Osteoblast (primary cell): ENCODE measurements at regions not wholly inside any gene's neighbourhood (a gene's known extent, or its start where the extent isn't known, plus 50 kb on each side); places are given as distances from the start of the nearest gene placed in this dataset.
A peak's percentile ranks its signal among the peaks of the same experiment; 100 is the strongest.

Experiments used
- DNase-seq: peaks from one replicate; pipeline ENCODE4 v3.0.0; 2011; ENCODE audit warnings: low spot score, mixed read lengths; ENCODE audit not compliant: insufficient read length; ENCODE audit errors: missing footprints
- H2AFZ ChIP-seq: 2 replicates; pipeline ENCODE4 v1.6.0; 2011; ENCODE audit warnings: mild to moderate bottlenecking, low read length
- H3K27ac ChIP-seq: 2 replicates; pipeline ENCODE4 v1.5.1; 2011; ENCODE audit warnings: mild to moderate bottlenecking, low read depth, low read length, moderate library complexity
- H3K27me3 ChIP-seq: 2 replicates; pipeline ENCODE4 v1.6.0; 2012; ENCODE audit warnings: mild to moderate bottlenecking, control low read depth, inconsistent platforms, low read length, moderate library complexity; ENCODE audit not compliant: insufficient read depth
- H3K36me3 ChIP-seq: 2 replicates; pipeline ENCODE4 v1.5.1; 2011; ENCODE audit warnings: mild to moderate bottlenecking, low read length, control low read depth, moderate library complexity; ENCODE audit not compliant: insufficient read depth
- H3K4me1 ChIP-seq: 2 replicates; pipeline ENCODE4 v1.5.1; 2011; ENCODE audit warnings: mild to moderate bottlenecking, low read length, control low read depth, moderate library complexity; ENCODE audit not compliant: insufficient read depth
- H3K4me2 ChIP-seq: 2 replicates; pipeline ENCODE4 v1.6.0; 2011; ENCODE audit warnings: mild to moderate bottlenecking, low read length; ENCODE audit not compliant: insufficient read depth
- H3K4me3 ChIP-seq: fragments of 200-600 bp; sonication (generic); 3 replicates; pipeline ENCODE4 v1.5.1; 2012; ENCODE audit warnings: mild to moderate bottlenecking, low read length, inconsistent platforms; ENCODE audit not compliant: insufficient read depth
- H3K79me2 ChIP-seq: 2 replicates; pipeline ENCODE4 v1.6.0; 2012; ENCODE audit warnings: mild to moderate bottlenecking, low read length, control low read depth, inconsistent platforms; ENCODE audit not compliant: insufficient read depth
- H3K9me3 ChIP-seq: 2 replicates; pipeline ENCODE4 v1.5.1; 2011; ENCODE audit warnings: low read depth, low read length, control low read depth
- H4K20me1 ChIP-seq: 2 replicates; pipeline ENCODE4 v1.6.0; 2012; ENCODE audit warnings: mild to moderate bottlenecking, low read length, control low read depth; ENCODE audit not compliant: insufficient read depth
- CTCF ChIP-seq: IDR thresholded peaks from 2 replicates; pipeline ENCODE4 v1.5.1; 2011; ENCODE audit warnings: mild to moderate bottlenecking, low read depth, low read length, moderate library complexity; ENCODE audit errors: extremely low read depth

DNA sequence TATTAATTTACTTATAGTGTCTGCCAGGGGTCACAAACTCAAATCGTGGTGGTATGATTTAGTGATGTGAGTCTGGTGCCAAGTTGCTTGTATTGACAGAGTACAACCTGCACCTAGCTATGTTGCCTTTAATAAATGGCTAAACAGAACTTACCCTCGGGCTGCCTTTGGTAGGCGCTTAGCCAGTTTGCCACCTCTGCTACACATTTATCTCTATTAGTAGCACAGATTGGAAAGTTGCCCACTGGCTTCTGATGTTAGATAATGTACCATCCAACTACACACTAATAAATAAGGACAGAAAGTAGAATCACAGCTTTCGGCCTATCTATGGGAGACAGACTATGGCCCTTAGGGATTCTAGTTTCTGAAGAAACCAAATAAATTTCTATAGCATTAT, 368.4 kb downstream of the MAN2A1 start:
- no peak for DNase-seq
- Histone ChIP-seq H3K4me3 (no peak overlapping the region), H3K27ac (no peak overlapping the region), H3K4me1 (no peaks in the 10 kb centered on the region), H3K9me3 (no peaks in the 10 kb centered on the region), H3K4me2 (no peak overlapping the region), H3K36me3 (no peaks in the 10 kb centered on the region), H4K20me1 (no peaks in the 10 kb centered on the region), H2AFZ (no peak overlapping the region), H3K79me2 (no peaks in the 10 kb centered on the region), H3K27me3 (no peaks in the 10 kb centered on the region)
- no peak for TF ChIP-seq CTCF

GRCh38 chr5:110062246-110062645, 372.5 kb downstream of the MAN2A1 start:
- no peak overlapping the region for H3K4me3 ChIP-seq
- H4K20me1 ChIP-seq: no peaks in the 10 kb centered on the region
- no peak for TF ChIP-seq CTCF
- no peaks in the 10 kb centered on the region for H3K36me3 ChIP-seq
- DNase-seq: no peak
- H3K27ac ChIP-seq: no peak overlapping the region
- no peak overlapping the region for H2AFZ ChIP-seq
- H3K4me1 ChIP-seq: no peaks in the 10 kb centered on the region
- H3K79me2 ChIP-seq: no peaks in the 10 kb centered on the region
- no peaks in the 10 kb centered on the region for H3K27me3 ChIP-seq
- no peaks in the 10 kb centered on the region for H3K9me3 ChIP-seq
- H3K4me2 ChIP-seq: no peak overlapping the region

GRCh38 chr5:110063640-110064602, 374.2 kb downstream of the MAN2A1 start:
- Histone ChIP-seq H4K20me1 (no peaks in the 10 kb centered on the region), H3K79me2 (no peaks in the 10 kb centered on the region), H3K4me2 (no peak overlapping the region), H3K4me3 (no peak overlapping the region), H2AFZ (no peak overlapping the region), H3K4me1 (no peaks in the 10 kb centered on the region), H3K36me3 (no peaks in the 10 kb centered on the region), H3K9me3 (no peaks in the 10 kb centered on the region), H3K27ac (no peak overlapping the region), H3K27me3 (no peaks in the 10 kb centered on the region)
- TF ChIP-seq CTCF: no peak
- peak; percentile 27 for DNase-seq

GRCh38 chr5:110064603-110065268, 375.0 kb downstream of the MAN2A1 start:
- H3K4me1 ChIP-seq: no peaks in the 10 kb centered on the region
- no peak for DNase-seq
- H3K4me2 ChIP-seq: no peak overlapping the region
- no peaks in the 10 kb centered on the region for H3K9me3 ChIP-seq
- no peak overlapping the region for H2AFZ ChIP-seq
- H4K20me1 ChIP-seq: no peaks in the 10 kb centered on the region
- no peaks in the 10 kb centered on the region for H3K27me3 ChIP-seq
- H3K36me3 ChIP-seq: no peaks in the 10 kb centered on the region
- no peak for TF ChIP-seq CTCF
- H3K79me2 ChIP-seq: no peaks in the 10 kb centered on the region
- no peak overlapping the region for H3K4me3 ChIP-seq
- no peak overlapping the region for H3K27ac ChIP-seq
